Lower lobe of right lung (tissue), 2 donors: ENCODE measurements at regions not wholly inside any gene's neighbourhood (a gene's known extent, or its start where the extent isn't known, plus 50 kb on each side); places are given as distances from the start of the nearest gene placed in this dataset.
"Not testable (repeated sequence)": the region's sequence is repeated elsewhere in the genome, so short reads cannot be mapped to it uniquely, and the experiment has no call there.

Experiments
- ATAC-seq, 2 donors: fragments of 200-7000 bp; cut with Tn5 transposase; one replicate each; pipeline ENCODE4 v1.9.1; 2020 to 2022; ENCODE audit warnings: mild to moderate bottlenecking in 2 of 2, moderate library complexity in 2 of 2
- DNase-seq: peaks from one replicate; pipeline ENCODE4 v3.0.0-alpha.2; 2020
- H3K27ac ChIP-seq: fragments of 200-600 bp; one replicate; pipeline ENCODE4 v1.8.0; 2022
- H3K27me3 ChIP-seq: fragments of 200-600 bp; one replicate; pipeline ENCODE4 v1.8.0; 2022; ENCODE audit warnings: low read depth
- H3K36me3 ChIP-seq: fragments of 200-600 bp; one replicate; pipeline ENCODE4 v1.8.0; 2022; ENCODE audit warnings: mild to moderate bottlenecking
- H3K4me1 ChIP-seq: fragments of 200-600 bp; one replicate; pipeline ENCODE4 v1.8.0; 2022
- H3K4me3 ChIP-seq: fragments of 200-600 bp; one replicate; pipeline ENCODE4 v1.8.0; 2022; ENCODE audit warnings: mild to moderate bottlenecking
- H3K9me3 ChIP-seq: fragments of 200-600 bp; one replicate; pipeline ENCODE4 v1.8.0; 2022
- intact Hi-C: fragments of 100-400 bp; cut with DNase I; formaldehyde crosslinking; loops from one replicate; pipeline ENCODE4 v1.11.0; 2022
- TF ChIP-seq, protein P1 (sequence below): fragments of 200-600 bp; IDR thresholded peaks from one replicate; pipeline ENCODE4 v1.8.0; 2022; ENCODE audit warnings: antibody characterized with exemption, mild to moderate bottlenecking
- donor health status: DM: no; HTN: yes; CAD: no; lungs with severe emphysema.

DNA sequence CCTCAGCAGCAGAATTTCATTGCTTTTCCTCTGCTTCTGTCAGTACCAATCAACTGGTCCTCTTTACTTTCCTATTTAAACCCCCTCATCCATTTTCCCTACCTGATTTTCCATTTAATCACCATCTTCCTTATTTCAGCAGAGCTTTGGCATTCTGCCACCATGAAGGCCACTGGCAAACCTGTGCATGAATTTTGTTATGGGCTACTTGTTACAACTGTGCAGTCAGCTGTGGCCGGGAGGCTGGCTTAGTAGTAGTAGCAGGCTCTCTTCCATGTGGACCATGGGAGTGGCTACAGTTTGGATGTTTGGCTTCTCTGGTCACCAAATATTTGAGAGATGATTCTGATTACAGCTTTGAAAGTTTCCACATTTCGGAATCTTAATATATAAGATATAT lies 976.6 kb upstream of the SEMA6A start:
- no peak overlapping the region for H3K27ac ChIP-seq
- no peaks in the 10 kb centered on the region for H3K4me1 ChIP-seq
- H3K9me3 ChIP-seq: no peaks in the 10 kb centered on the region
- no peaks in the 10 kb centered on the region for H3K36me3 ChIP-seq
- TF ChIP-seq, protein P1, sequence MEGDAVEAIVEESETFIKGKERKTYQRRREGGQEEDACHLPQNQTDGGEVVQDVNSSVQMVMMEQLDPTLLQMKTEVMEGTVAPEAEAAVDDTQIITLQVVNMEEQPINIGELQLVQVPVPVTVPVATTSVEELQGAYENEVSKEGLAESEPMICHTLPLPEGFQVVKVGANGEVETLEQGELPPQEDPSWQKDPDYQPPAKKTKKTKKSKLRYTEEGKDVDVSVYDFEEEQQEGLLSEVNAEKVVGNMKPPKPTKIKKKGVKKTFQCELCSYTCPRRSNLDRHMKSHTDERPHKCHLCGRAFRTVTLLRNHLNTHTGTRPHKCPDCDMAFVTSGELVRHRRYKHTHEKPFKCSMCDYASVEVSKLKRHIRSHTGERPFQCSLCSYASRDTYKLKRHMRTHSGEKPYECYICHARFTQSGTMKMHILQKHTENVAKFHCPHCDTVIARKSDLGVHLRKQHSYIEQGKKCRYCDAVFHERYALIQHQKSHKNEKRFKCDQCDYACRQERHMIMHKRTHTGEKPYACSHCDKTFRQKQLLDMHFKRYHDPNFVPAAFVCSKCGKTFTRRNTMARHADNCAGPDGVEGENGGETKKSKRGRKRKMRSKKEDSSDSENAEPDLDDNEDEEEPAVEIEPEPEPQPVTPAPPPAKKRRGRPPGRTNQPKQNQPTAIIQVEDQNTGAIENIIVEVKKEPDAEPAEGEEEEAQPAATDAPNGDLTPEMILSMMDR: no peak
- no peak overlapping the region for H3K4me3 ChIP-seq
- no peak for ATAC-seq
- H3K27me3 ChIP-seq: no peaks in the 10 kb centered on the region
- intact Hi-C loops: no loop called here
- no peak for DNase-seq

DNA sequence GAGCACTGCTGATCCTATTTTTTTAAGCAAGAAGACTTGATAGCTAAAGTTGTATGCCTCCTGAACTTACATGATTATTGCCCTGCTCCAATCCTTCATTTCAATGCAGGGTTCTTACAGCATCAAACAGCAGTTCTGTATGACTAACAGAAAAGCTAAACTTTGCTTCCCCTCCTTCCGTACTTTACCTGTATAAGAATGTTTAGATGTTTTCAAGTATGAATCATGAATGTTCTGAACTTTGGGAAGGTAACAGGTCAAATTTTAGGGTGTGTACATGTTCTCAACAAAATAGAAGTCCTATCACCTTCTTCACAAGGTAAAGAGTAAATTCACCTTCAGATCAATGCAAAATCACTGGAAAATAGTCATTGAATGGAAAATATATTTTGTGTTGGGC lies 972.6 kb upstream of the SEMA6A start:
- Histone ChIP-seq H3K9me3 (no peaks in the 10 kb centered on the region), H3K27me3 (no peaks in the 10 kb centered on the region), H3K4me3 (no peak overlapping the region), H3K4me1 (no peaks in the 10 kb centered on the region), H3K27ac (no peak overlapping the region), H3K36me3 (no peaks in the 10 kb centered on the region)
- intact Hi-C loops: no loop called here
- DNase-seq (no peak), ATAC-seq (no peak)
- TF ChIP-seq, protein P1: no peak

DNA sequence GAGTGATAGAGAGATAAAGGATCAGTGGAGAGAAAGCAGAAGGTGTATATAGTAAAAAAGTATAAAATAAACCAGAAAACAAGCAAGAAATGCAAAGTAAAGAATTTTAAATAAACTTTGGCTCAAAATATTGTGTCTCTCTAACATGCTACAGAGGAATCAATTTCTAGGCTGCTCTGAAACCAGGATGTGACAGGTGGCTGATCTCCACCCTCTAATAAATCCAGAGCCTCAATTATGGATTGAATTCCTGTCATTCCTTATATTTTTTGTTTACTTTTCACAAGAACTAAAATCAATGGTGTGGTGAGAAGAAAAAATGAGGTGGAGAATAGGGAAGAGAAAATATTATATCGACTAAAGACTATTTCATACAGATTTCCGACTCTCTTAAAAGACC lies 965.1 kb upstream of the SEMA6A start:
- no peaks in the 10 kb centered on the region for H3K4me1 ChIP-seq
- TF ChIP-seq, protein P1: no peak
- no peak overlapping the region for H3K27ac ChIP-seq
- no peak for ATAC-seq
- DNase-seq: no peak
- intact Hi-C loops: no loop called here
- no peaks in the 10 kb centered on the region for H3K36me3 ChIP-seq
- no peak overlapping the region for H3K4me3 ChIP-seq
- no peaks in the 10 kb centered on the region for H3K9me3 ChIP-seq
- no peaks in the 10 kb centered on the region for H3K27me3 ChIP-seq

DNA sequence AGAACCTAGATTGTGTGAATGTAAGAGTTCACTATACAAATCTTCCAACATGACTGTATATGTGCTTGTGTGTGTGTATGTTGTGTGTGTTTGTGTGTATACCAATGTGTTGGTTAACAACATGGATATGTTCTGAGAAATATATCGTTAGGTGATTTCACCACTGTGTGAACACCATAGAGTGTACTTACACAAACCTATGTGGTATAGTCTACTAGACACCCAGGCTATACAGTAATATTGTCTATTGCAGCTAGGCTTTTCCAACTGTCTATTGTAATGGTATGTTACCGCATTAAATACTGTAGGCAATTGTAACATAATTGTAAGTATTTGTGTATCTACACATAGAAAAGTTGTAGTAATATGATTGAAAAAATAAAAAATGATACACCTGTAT lies 959.2 kb upstream of the SEMA6A start:
- DNase-seq (no peak), ATAC-seq (no peak)
- intact Hi-C loops: no loop called here
- Histone ChIP-seq H3K4me3 (no peak overlapping the region), H3K36me3 (no peaks in the 10 kb centered on the region), H3K27ac (no peak overlapping the region), H3K27me3 (no peaks in the 10 kb centered on the region), H3K9me3 (no peaks in the 10 kb centered on the region), H3K4me1 (no peaks in the 10 kb centered on the region)
- TF ChIP-seq, protein P1: no peak

DNA sequence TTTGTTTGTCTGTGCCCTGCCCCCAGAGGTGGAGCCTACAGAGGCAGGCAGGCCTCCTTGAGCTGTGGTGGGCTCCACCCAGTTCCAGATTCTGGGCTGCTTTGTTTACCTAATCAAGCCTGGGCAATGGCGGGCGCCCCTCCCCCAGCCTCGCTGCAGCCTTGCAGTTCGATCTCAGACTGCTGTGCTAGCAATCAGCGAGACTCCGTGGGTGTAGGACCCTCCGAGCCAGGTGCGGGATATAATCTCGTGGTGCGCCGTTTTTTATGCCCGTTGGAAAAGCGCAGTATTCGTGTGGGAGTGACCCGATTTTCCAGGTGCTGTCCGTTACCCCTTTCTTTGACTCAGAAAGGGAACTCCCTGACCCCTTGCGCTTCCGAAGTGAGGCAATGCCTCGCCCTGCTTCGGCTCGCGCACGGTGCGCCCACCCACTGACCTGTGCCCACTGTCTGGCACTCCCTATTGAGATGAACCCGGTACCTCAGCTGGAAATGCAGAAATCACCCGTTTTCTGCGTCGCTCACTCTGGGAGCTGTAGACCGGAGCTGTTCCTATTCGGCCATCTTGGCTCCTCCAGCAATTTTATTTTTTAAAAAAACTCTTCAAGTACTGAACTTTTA lies 958.5 kb upstream of the SEMA6A start:
- H3K27ac ChIP-seq, ATAC-seq, DNase-seq, H3K4me1 ChIP-seq, H3K9me3 ChIP-seq, intact Hi-C loops, H3K36me3 ChIP-seq, H3K4me3 ChIP-seq, H3K27me3 ChIP-seq: not testable (repeated sequence)

DNA sequence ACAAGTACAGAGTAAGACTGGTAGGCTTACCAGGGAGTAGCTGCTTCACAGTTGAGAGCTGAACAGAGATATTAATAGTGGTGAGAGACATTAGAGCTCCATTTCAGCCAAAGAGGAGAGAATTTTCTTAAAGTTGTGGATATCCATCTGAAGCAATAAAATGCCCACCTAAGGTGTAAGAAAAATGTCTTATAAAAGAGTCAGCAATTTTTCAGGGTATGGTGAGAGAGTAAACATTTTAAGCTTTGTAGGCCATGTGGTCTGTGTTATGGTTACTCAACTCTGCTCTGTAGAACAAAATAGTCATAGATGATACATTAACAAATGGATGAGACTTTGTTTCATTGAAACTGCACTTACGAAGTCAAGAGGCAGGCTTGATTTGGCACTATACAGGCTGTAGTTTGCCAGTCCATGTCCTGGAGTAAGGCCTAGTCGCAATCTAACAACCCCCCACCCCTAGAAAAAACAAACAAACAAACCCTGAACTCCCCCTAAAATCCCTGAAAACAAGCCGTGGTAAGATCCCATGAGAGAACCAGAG lies 945.4 kb upstream of the SEMA6A start:
- Histone ChIP-seq H3K4me1 (no peaks in the 10 kb centered on the region), H3K4me3 (no peak overlapping the region), H3K27ac (no peak overlapping the region), H3K27me3 (no peaks in the 10 kb centered on the region), H3K36me3 (no peaks in the 10 kb centered on the region), H3K9me3 (no peaks in the 10 kb centered on the region)
- DNase-seq: no peak
- intact Hi-C loops: no loop called here
- TF ChIP-seq, protein P1: no peak
- no peak for ATAC-seq
